K562 (cell line): ENCODE measurements at regions not wholly inside any gene's neighbourhood (a gene's known extent, or its start where the extent isn't known, plus 50 kb on each side); places are given as distances from the start of the nearest gene placed in this dataset.

Experiments
- ATAC-seq: fragments of 200-7000 bp; cut with Tn5 transposase; 3 replicates; pipeline ENCODE4 v1.9.1; 2020; ENCODE audit warnings: moderate library complexity
- BruUV-seq: library from RNA; stranded (reverse); fragments of 400-500 nt; replicated peaks from 2 replicates; lab custom pipeline; 2021; lab: Mats Ljungman, UMichigan
- CTCF ChIA-PET: fragments of 300-600 bp; formaldehyde crosslinking; extraction: SDS; loops from one replicate; lab custom pipeline; 2021; ENCODE audit warnings: low intra/inter-chr PET ratio; lab: Yijun Ruan, JAX
- POLR2A ChIA-PET: fragments of 300-600, 350-650 bp; sonication (Branson Sonifier 250); formaldehyde crosslinking; extraction: SDS; loops from one replicate; lab custom pipeline; 2021; ENCODE audit warnings: antibody characterized with exemption, inconsistent platforms; lab: Yijun Ruan, JAX
- DNase-seq, 4 experiments: peaks; one replicate each; pipeline versions ENCODE4 v3.0.0 to v3.0.0-alpha.2; 2011 to 2018; ENCODE audit warnings: low spot score in 3 of 4, mixed read lengths in 3 of 4; ENCODE audit errors: extremely low read depth in 1 of 4
- FAIRE-seq: peaks from 2 replicates; lab custom pipeline; 2011; peaks lifted over from hg19 to GRCh38; lab: Jason Lieb, UNC
- H2AFZ ChIP-seq: 2 replicates; pipeline ENCODE4 v1.6.0; 2011; ENCODE audit warnings: low read depth, low read length, control low read depth, inconsistent platforms
- H3K27ac ChIP-seq: fragments of 200-600 bp; 3 replicates; pipeline ENCODE4 v1.8.0; 2011; ENCODE audit warnings: low read depth, mild to moderate bottlenecking, control low read depth, inconsistent platforms, low read length, moderate library complexity, mixed read lengths; ENCODE audit errors: extremely low read depth
- H3K27me3 ChIP-seq, 2 experiments: fragments of 300-600 bp in 1 of 2; 2 replicates in 1 of 2; 3 replicates in 1 of 2; pipeline versions ENCODE4 v1.6.0 to v1.8.0; 2011; ENCODE audit warnings: inconsistent platforms in 2 of 2, low read length in 2 of 2, mild to moderate bottlenecking in 1 of 2, mixed read lengths in 1 of 2, moderate library complexity in 1 of 2; ENCODE audit not compliant: control insufficient read depth in 2 of 2, insufficient read depth in 2 of 2
- H3K36me3 ChIP-seq: fragments of 300-600 bp; 3 replicates; pipeline ENCODE4 v1.8.0; 2011; ENCODE audit warnings: mild to moderate bottlenecking, low read length, inconsistent platforms; ENCODE audit not compliant: control insufficient read depth, insufficient read depth
- H3K4me1 ChIP-seq, 2 experiments: fragments of 200-600 bp in 1 of 2; replicated peaks in 1 of 2; 2 replicates in 1 of 2; 3 replicates in 1 of 2; pipeline versions ENCODE4 v1.5.1 to v1.8.0; 2011; ENCODE audit warnings: inconsistent platforms in 2 of 2, low read length in 2 of 2, mild to moderate bottlenecking in 1 of 2, mixed read lengths in 1 of 2, moderate library complexity in 1 of 2; ENCODE audit not compliant: control insufficient read depth in 2 of 2, insufficient read depth in 2 of 2
- H3K4me2 ChIP-seq: 2 replicates; pipeline ENCODE4 v1.6.1; 2011; ENCODE audit warnings: low read length, control low read depth, inconsistent platforms, mixed read lengths; ENCODE audit not compliant: insufficient read depth
- H3K4me3 ChIP-seq: fragments of 200-600 bp; sonication (generic), shearing (Covaris generic); 2 replicates; pipeline ENCODE4 v1.5.1; 2016; ENCODE audit warnings: control low read depth, inconsistent platforms
- H3K79me2 ChIP-seq: fragments of 200-600 bp; 3 replicates; pipeline ENCODE4 v1.8.0; 2011; ENCODE audit warnings: low read length, inconsistent platforms; ENCODE audit not compliant: control insufficient read depth, insufficient read depth
- H3K9ac ChIP-seq, 2 experiments: 2 replicates each; pipeline versions ENCODE4 v1.6.0 to v1.6.1; 2011; ENCODE audit warnings: low read depth in 2 of 2, low read length in 2 of 2, control low read depth in 1 of 2, inconsistent platforms in 1 of 2, mild to moderate bottlenecking in 1 of 2, mixed read lengths in 1 of 2; ENCODE audit not compliant: insufficient read depth in 1 of 2
- H3K9me1 ChIP-seq: one replicate; pipeline ENCODE4 v1.6.0; 2011; ENCODE audit warnings: inconsistent platforms, mild to moderate bottlenecking, low read length, moderate library complexity; ENCODE audit not compliant: control insufficient read depth, insufficient read depth
- H3K9me3 ChIP-seq: replicated peaks from 2 replicates; pipeline ENCODE4 v1.5.1; 2011; ENCODE audit warnings: low read depth, low read length, inconsistent platforms; ENCODE audit not compliant: control insufficient read depth, insufficient read depth
- H4K20me1 ChIP-seq: replicated peaks from 2 replicates; pipeline ENCODE4 v1.6.1; 2011; ENCODE audit warnings: low read length, inconsistent platforms, mixed read lengths; ENCODE audit not compliant: control insufficient read depth, insufficient read depth
- CHD1 ChIP-seq: fragments of 200-600 bp; sonication (generic); IDR thresholded peaks from one replicate; pipeline ENCODE4 v1.6.1; 2012; ENCODE audit warnings: mild to moderate bottlenecking, moderate library complexity, low read length, inconsistent platforms
- GTF2A2 ChIP-seq: IDR thresholded peaks from 2 replicates; pipeline ENCODE4 v1.6.1; 2016; ENCODE audit warnings: mild to moderate bottlenecking, missing genetic modification characterization, missing compliant biosample characterization
- HDAC8 ChIP-seq: fragments of 450-650 bp; IDR thresholded peaks from 2 replicates; pipeline ENCODE4 v1.6.1; 2016; ENCODE audit warnings: mild to moderate bottlenecking, missing genetic modification characterization, moderate library complexity, missing compliant biosample characterization
- RAD51 ChIP-seq: fragments of 450-650 bp; IDR thresholded peaks from 2 replicates; pipeline ENCODE4 v1.7.1; 2016; ENCODE audit warnings: low read depth, mild to moderate bottlenecking, borderline replicate concordance
- SMARCB1 ChIP-seq: IDR thresholded peaks from 2 replicates; pipeline ENCODE4 v1.6.1; 2011; ENCODE audit warnings: improper control_type of control experiment, low read depth; ENCODE audit not compliant: insufficient read length
- SOX6 ChIP-seq: fragments of 450-650 bp; IDR thresholded peaks from 2 replicates; pipeline ENCODE4 v1.6.1; 2014; ENCODE audit warnings: mild to moderate bottlenecking
- SRSF9 ChIP-seq: fragments of 200-400 bp; formaldehyde crosslinking; IDR thresholded peaks from 2 replicates; pipeline ENCODE4 v1.6.1; 2017; ENCODE audit warnings: low read depth, low read length, borderline replicate concordance
- WGBS: fragments of 100-300 bp; shearing (Covaris generic); methylation state at CpG from one replicate; pipeline ENCODE4 v1.1.6; 2016; ENCODE audit warnings: low coverage, mixed read lengths; ENCODE audit not compliant: insufficient coverage; ENCODE audit errors: missing lambda C conversion rate; 5-methylcytosine and 5-hydroxymethylcytosine counted together
- in situ Hi-C: fragments of 300-500 bp; cut with MboI; formaldehyde crosslinking; loops from 4 replicates; pipeline ENCODE4 v1.15.0; 2018; ENCODE audit warnings: inconsistent platforms, mixed read lengths
- intact Hi-C: fragments of 100-400 bp; cut with micrococcal nuclease; formaldehyde crosslinking; loops from 2 replicates; pipeline ENCODE4 v1.14.2; 2022
- TF ChIP-seq, protein P1 (sequence below): IDR thresholded peaks from 2 replicates; pipeline ENCODE4 v1.6.1; 2012; ENCODE audit warnings: low read depth, low read length, improper control_type of control experiment, borderline replicate concordance
- TF ChIP-seq, protein P2 (sequence below): fragments of 250-450 bp; sonication (Bioruptor Pico); IDR thresholded peaks from 2 replicates; pipeline ENCODE4 v1.4.0; 2020; ENCODE audit warnings: mild to moderate bottlenecking

- TF ChIP-seq, protein P1, sequence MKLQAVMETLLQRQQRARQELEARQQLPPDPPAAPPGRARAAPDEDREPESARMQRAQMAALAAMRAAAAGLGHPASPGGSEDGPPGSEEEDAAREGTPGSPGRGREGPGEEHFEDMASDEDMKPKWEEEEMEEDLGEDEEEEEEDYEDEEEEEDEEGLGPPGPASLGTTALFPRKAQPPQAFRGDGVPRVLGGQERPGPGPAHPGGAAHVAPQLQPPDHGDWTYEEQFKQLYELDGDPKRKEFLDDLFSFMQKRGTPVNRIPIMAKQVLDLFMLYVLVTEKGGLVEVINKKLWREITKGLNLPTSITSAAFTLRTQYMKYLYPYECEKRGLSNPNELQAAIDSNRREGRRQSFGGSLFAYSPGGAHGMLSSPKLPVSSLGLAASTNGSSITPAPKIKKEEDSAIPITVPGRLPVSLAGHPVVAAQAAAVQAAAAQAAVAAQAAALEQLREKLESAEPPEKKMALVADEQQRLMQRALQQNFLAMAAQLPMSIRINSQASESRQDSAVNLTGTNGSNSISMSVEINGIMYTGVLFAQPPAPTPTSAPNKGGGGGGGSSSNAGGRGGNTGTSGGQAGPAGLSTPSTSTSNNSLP = no peak
- TF ChIP-seq HDAC8 (tag) = no peak
- TF ChIP-seq CHD1 = no peak
Measured at GRCh38 chr10:33036670-33037069, 78.6 kb upstream of the ITGB1 start (continued).

- Histone ChIP-seq H2AFZ (no peak overlapping the region), H3K27ac (no peak overlapping the region), H3K9ac (no peak overlapping the region), H3K27me3 (peaks cover 8 to 17% of the 10 kb centered on the region in 2 experiments; a peak in 4 of 5 replicates), H4K20me1 (no peaks in the 10 kb centered on the region), H3K79me2 (no peaks in the 10 kb centered on the region), H3K4me3 (no peak overlapping the region), H3K4me1 (peaks cover 0 to 4% of the 10 kb centered on the region in 2 experiments; a peak in 1 of 5 replicates), H3K9me3 (0 out of 2 replicates have a peak, but pooled peaks cover 1% of the 10 kb centered on the region), H3K4me2 (no peak overlapping the region), H3K36me3 (no peaks in the 10 kb centered on the region), H3K9me1 (no peaks in the 10 kb centered on the region)
- ATAC-seq (no peak), DNase-seq (no peak), FAIRE-seq (no peak)
- in situ Hi-C loops (no loop called here), intact Hi-C loops (no loop called here)
- WGBS = 0% methylated on average over 3 of the region's 3 CpGs
- CTCF ChIA-PET = no interaction called here
- BruUV-seq = no TSS peak
- TF ChIP-seq, protein P2, sequence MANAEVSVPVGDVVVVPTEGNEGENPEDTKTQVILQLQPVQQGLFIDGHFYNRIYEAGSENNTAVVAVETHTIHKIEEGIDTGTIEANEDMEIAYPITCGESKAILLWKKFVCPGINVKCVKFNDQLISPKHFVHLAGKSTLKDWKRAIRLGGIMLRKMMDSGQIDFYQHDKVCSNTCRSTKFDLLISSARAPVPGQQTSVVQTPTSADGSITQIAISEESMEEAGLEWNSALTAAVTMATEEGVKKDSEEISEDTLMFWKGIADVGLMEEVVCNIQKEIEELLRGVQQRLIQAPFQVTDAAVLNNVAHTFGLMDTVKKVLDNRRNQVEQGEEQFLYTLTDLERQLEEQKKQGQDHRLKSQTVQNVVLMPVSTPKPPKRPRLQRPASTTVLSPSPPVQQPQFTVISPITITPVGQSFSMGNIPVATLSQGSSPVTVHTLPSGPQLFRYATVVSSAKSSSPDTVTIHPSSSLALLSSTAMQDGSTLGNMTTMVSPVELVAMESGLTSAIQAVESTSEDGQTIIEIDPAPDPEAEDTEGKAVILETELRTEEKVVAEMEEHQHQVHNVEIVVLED (CRISPR knock-in tag) = no peak
- TF ChIP-seq RAD51 (no peak), SRSF9 (no peak), GTF2A2 (tag) (no peak), SOX6 (no peak), SMARCB1 (no peak)
- POLR2A ChIA-PET = interaction anchor here (0.9 kb wide), 1 partner anchor 22 kb away, joined by 3 read pairs; no protein-coding TSS in a partner anchor
Measured at GRCh38 chr10:33035411-33035810, 77.4 kb upstream of the ITGB1 start.
